Frontal cortex (tissue), 3 donors: ENCODE measurements at regions not wholly inside any gene's neighbourhood (a gene's known extent, or its start where the extent isn't known, plus 50 kb on each side); places are given as distances from the start of the nearest gene placed in this dataset.

Experiments
- DNase-seq, 2 donors: peaks; one replicate each; pipeline ENCODE4 v3.0.0; 2012; ENCODE audit warnings: low spot score in 2 of 2
- FAIRE-seq: peaks from 2 replicates; lab custom pipeline; 2012; peaks lifted over from hg19 to GRCh38; lab: Jason Lieb, UNC
- donor health status: control.
- donor health status: control.
- donor health status: control.

- no peak for DNase-seq
- no peak for FAIRE-seq
Observed at GRCh38 chr16:73792199-73793020, 504.2 kb upstream of the PSMD7 start.

- DNase-seq (no peak), FAIRE-seq (no peak)
Observed at GRCh38 chr16:73781297-73781696, 515.3 kb upstream of the PSMD7 start.

- FAIRE-seq: no peak
- DNase-seq: no peak
Observed at GRCh38 chr16:73778887-73779286, 517.7 kb upstream of the PSMD7 start.

- DNase-seq: no peak
- no peak for FAIRE-seq
Observed at GRCh38 chr16:73775841-73776388, 520.7 kb upstream of the PSMD7 start.

GRCh38 chr16:73771196-73772064 lies 525.2 kb upstream of the PSMD7 start:
- DNase-seq (no peak), FAIRE-seq (no peak)

GRCh38 chr16:73768786-73769203 lies 527.8 kb upstream of the PSMD7 start:
- DNase-seq (no peak), FAIRE-seq (no peak)

- no peak for DNase-seq
Observed at GRCh38 chr16:73764321-73764720, 532.3 kb upstream of the PSMD7 start.

GRCh38 chr16:73756289-73757178 lies 540.1 kb upstream of the PSMD7 start:
- FAIRE-seq: no peak
- no peak for DNase-seq

More at GRCh38 chr16:73764321-73764720, 532.3 kb upstream of the PSMD7 start:
- no peak for FAIRE-seq

GRCh38 chr16:73753931-73754330 lies 542.7 kb upstream of the PSMD7 start:
- FAIRE-seq: no peak
- DNase-seq: no peak

- no peak for DNase-seq
- FAIRE-seq: no peak
Observed at GRCh38 chr16:73750639-73751038, 546.0 kb upstream of the PSMD7 start.

- no peak for FAIRE-seq
- DNase-seq: no peak
Observed at GRCh38 chr16:73747328-73747727, 549.3 kb upstream of the PSMD7 start.

- no peak for FAIRE-seq
- no peak for DNase-seq
Observed at GRCh38 chr16:73746554-73746953, 550.1 kb upstream of the PSMD7 start.

- FAIRE-seq (no peak), DNase-seq (no peak)
Observed at GRCh38 chr16:73743665-73744496, 552.7 kb upstream of the PSMD7 start.

- no peak for DNase-seq
- no peak for FAIRE-seq
Observed at GRCh38 chr16:73739049-73739769, 557.4 kb upstream of the PSMD7 start.

- DNase-seq (no peak), FAIRE-seq (no peak)
Observed at GRCh38 chr16:73738266-73738665, 558.3 kb upstream of the PSMD7 start.

- FAIRE-seq: no peak
- DNase-seq: no peak
Observed at GRCh38 chr16:73737637-73738036, 559.0 kb upstream of the PSMD7 start.

- FAIRE-seq: no peak
- no peak for DNase-seq
Observed at GRCh38 chr16:73735954-73736353, 560.7 kb upstream of the PSMD7 start.

- FAIRE-seq (no peak), DNase-seq (no peak)
Observed at GRCh38 chr16:73735018-73735417, 561.6 kb upstream of the PSMD7 start.
